HCT116 (cell line): ENCODE measurements at regions not wholly inside any gene's neighbourhood (a gene's known extent, or its start where the extent isn't known, plus 50 kb on each side); places are given as distances from the start of the nearest gene placed in this dataset.

Experiments
- ATAC-seq: fragments of 200-7000 bp; cut with Tn5 transposase; 2 replicates; pipeline ENCODE4 v1.9.1; 2020; ENCODE audit warnings: mild to moderate bottlenecking, moderate library complexity
- BruUV-seq: library from RNA; stranded (reverse); fragments of 400-500 nt; replicated peaks from 2 replicates; lab custom pipeline; 2021; lab: Mats Ljungman, UMichigan
- CTCF ChIA-PET: fragments of 300-600 bp; sonication (Branson Sonifier 250); formaldehyde crosslinking; loops from one replicate; lab custom pipeline; 2021; ENCODE audit warnings: antibody characterized with exemption; lab: Charles Lee
- POLR2A ChIA-PET: fragments of 300-600, 350-600 bp; sonication (Branson Sonifier 250); formaldehyde crosslinking; loops from one replicate; lab custom pipeline; 2021; ENCODE audit warnings: antibody characterized with exemption; lab: Charles Lee
- RAD21 ChIA-PET, 2 experiments: fragments of 300-600 bp; sonication (Branson Sonifier 250); formaldehyde crosslinking; loops; one replicate each; lab custom pipeline; 2023; ENCODE audit warnings: low total read pairs in 2 of 2; ENCODE audit not compliant: uncharacterized antibody in 2 of 2, unreplicated experiment in 2 of 2, low non-redundant PET in 1 of 2; lab: Charles Lee
- DNase-seq: peaks from one replicate; pipeline ENCODE4 v3.0.0-alpha.2; 2010; ENCODE audit warnings: low read depth, low spot score
- H2AFZ ChIP-seq: fragments of 200-600 bp; shearing (Covaris generic), sonication (generic); 2 replicates; pipeline ENCODE4 v1.6.1; 2017; ENCODE audit warnings: low read depth, mixed run types, mixed read lengths, antibody characterized with exemption, low read length; ENCODE audit not compliant: poor library complexity, severe bottlenecking
- H3K27ac ChIP-seq: 2 replicates; pipeline ENCODE4 v1.5.1; 2012; ENCODE audit warnings: low read depth, low read length
- H3K27me3 ChIP-seq: fragments of 200-600 bp; sonication (generic); 2 replicates; pipeline ENCODE4 v1.6.1; 2016; ENCODE audit warnings: mixed run types, low read length, mixed read lengths; ENCODE audit not compliant: insufficient read depth
- H3K36me3 ChIP-seq, 2 experiments: fragments of 200-500 bp in 1 of 2; fragments of 200-600 bp in 1 of 2; sonication (Bioruptor generic) in 1 of 2; sonication (generic) in 1 of 2; 2 replicates each; pipeline versions ENCODE4 v1.5.1 to v1.6.1; 2014 to 2016; ENCODE audit warnings: low read length in 2 of 2, inconsistent platforms in 1 of 2, mixed read lengths in 1 of 2, mixed run types in 1 of 2; ENCODE audit not compliant: insufficient read depth in 2 of 2, control insufficient read depth in 1 of 2
- H3K4me1 ChIP-seq, 2 experiments: fragments of 200-600 bp in 1 of 2; sonication (generic) in 1 of 2; 2 replicates each; pipeline versions ENCODE4 v1.5.1 to v1.6.1; 2012 to 2017; ENCODE audit warnings: low read length in 2 of 2, inconsistent platforms in 1 of 2, mild to moderate bottlenecking in 1 of 2, mixed read lengths in 1 of 2, mixed run types in 1 of 2, moderate library complexity in 1 of 2; ENCODE audit not compliant: insufficient read depth in 2 of 2, control insufficient read depth in 1 of 2
- H3K4me2 ChIP-seq: fragments of 200-600 bp; sonication (generic); 2 replicates; pipeline ENCODE4 v1.6.1; 2017; ENCODE audit warnings: mixed run types, low read length, mixed read lengths
- H3K4me3 ChIP-seq, 2 experiments: fragments of 200-600 bp in 1 of 2; sonication (generic) in 1 of 2; replicated peaks in 1 of 2; 2 replicates each; pipeline ENCODE4 v1.5.1; 2011 to 2016; ENCODE audit warnings: low read length in 2 of 2, control low read depth in 1 of 2, low read depth in 1 of 2, mild to moderate bottlenecking in 1 of 2, mixed read lengths in 1 of 2, mixed run types in 1 of 2
- H3K79me2 ChIP-seq: fragments of 200-600 bp; sonication (generic); 2 replicates; pipeline ENCODE4 v1.6.1; 2017; ENCODE audit warnings: mild to moderate bottlenecking, mixed run types, low read length, moderate library complexity, mixed read lengths; ENCODE audit not compliant: insufficient read depth
- H3K9ac ChIP-seq: fragments of 200-600 bp; sonication (generic); 2 replicates; pipeline ENCODE4 v1.6.1; 2016; ENCODE audit warnings: low read length, mixed read lengths
- H3K9me2 ChIP-seq: fragments of 200-600 bp; sonication (generic), shearing (Covaris generic); 2 replicates; pipeline ENCODE4 v1.6.1; 2017; ENCODE audit warnings: mixed run types, mild to moderate bottlenecking, moderate library complexity; ENCODE audit not compliant: insufficient read depth
- H3K9me3 ChIP-seq, 2 experiments: fragments of 200-500 bp in 1 of 2; fragments of 200-600 bp in 1 of 2; sonication (Bioruptor generic) in 1 of 2; sonication (generic) in 1 of 2; 2 replicates each; pipeline ENCODE4 v1.6.1; 2014 to 2017; ENCODE audit warnings: low read length in 2 of 2, mixed read lengths in 2 of 2, inconsistent platforms in 1 of 2, low read depth in 1 of 2, mild to moderate bottlenecking in 1 of 2, mixed run types in 1 of 2, moderate library complexity in 1 of 2; ENCODE audit not compliant: control insufficient read depth in 1 of 2, insufficient read depth in 1 of 2
- H4K20me1 ChIP-seq: fragments of 200-600 bp; sonication (generic), shearing (Covaris generic); 2 replicates; pipeline ENCODE4 v1.6.1; 2017; ENCODE audit warnings: mixed run types, mild to moderate bottlenecking, moderate library complexity; ENCODE audit not compliant: insufficient read depth
- ATF3 ChIP-seq: IDR thresholded peaks from 2 replicates; pipeline ENCODE4 v1.6.1; 2012
- CBX3 ChIP-seq: IDR thresholded peaks from 2 replicates; pipeline ENCODE4 v1.6.1; 2012; ENCODE audit warnings: low read depth
- CTCF ChIP-seq, 3 experiments: fragments of 200-600 bp in 1 of 3; sonication (generic) in 1 of 3; IDR thresholded peaks in 2 of 3; conservative IDR thresholded peaks in 1 of 3; 2 replicates each; pipeline ENCODE4 v1.5.1; 2012 to 2017; ENCODE audit warnings: low read depth in 2 of 3, low read length in 2 of 3, antibody characterized with exemption in 1 of 3, borderline replicate concordance in 1 of 3, control low read depth in 1 of 3, mild to moderate bottlenecking in 1 of 3, mixed read lengths in 1 of 3, mixed run types in 1 of 3, moderate library complexity in 1 of 3; ENCODE audit not compliant: insufficient read depth in 1 of 3
- EGR1 ChIP-seq: IDR thresholded peaks from 2 replicates; pipeline ENCODE4 v1.6.1; 2012; ENCODE audit warnings: low read depth
- ELF1 ChIP-seq: IDR thresholded peaks from 2 replicates; pipeline ENCODE4 v1.6.1; 2012; ENCODE audit warnings: low read depth, borderline replicate concordance
- FOSL1 ChIP-seq: IDR thresholded peaks from 2 replicates; pipeline ENCODE4 v1.6.1; 2012; ENCODE audit warnings: low read depth
- JUND ChIP-seq: IDR thresholded peaks from 2 replicates; pipeline ENCODE4 v1.6.1; 2012
- MAX ChIP-seq: IDR thresholded peaks from 2 replicates; pipeline ENCODE4 v1.6.1; 2012
- POLR2AphosphoS5 ChIP-seq: IDR thresholded peaks from 2 replicates; pipeline ENCODE4 v1.6.1; 2011; ENCODE audit warnings: mild to moderate bottlenecking, low read depth, low read length, moderate library complexity
- RAD21 ChIP-seq: IDR thresholded peaks from 2 replicates; pipeline ENCODE4 v1.6.1; 2012; ENCODE audit warnings: low read depth, mild to moderate bottlenecking
- SIN3A ChIP-seq: IDR thresholded peaks from 2 replicates; pipeline ENCODE4 v1.6.1; 2012; ENCODE audit warnings: low read depth
- SP1 ChIP-seq: IDR thresholded peaks from 2 replicates; pipeline ENCODE4 v1.6.1; 2012; ENCODE audit warnings: low read depth
- SRF ChIP-seq: IDR thresholded peaks from 2 replicates; pipeline ENCODE4 v1.6.1; 2012; ENCODE audit warnings: low read depth
- TCF7L2 ChIP-seq: IDR thresholded peaks from 2 replicates; pipeline ENCODE4 v1.7.0; 2011; ENCODE audit warnings: borderline replicate concordance, inconsistent platforms; ENCODE audit not compliant: insufficient read depth, insufficient read length; ENCODE audit errors: extremely low read depth
- YY1 ChIP-seq: IDR thresholded peaks from 2 replicates; pipeline ENCODE4 v1.6.1; 2011; ENCODE audit warnings: low read length, low read depth, moderate library complexity, mild to moderate bottlenecking; ENCODE audit not compliant: insufficient replicate concordance; ENCODE audit errors: extremely low read depth
- ZBTB33 ChIP-seq: IDR thresholded peaks from 2 replicates; pipeline ENCODE4 v1.6.1; 2011; ENCODE audit warnings: mild to moderate bottlenecking, low read length, moderate library complexity; ENCODE audit not compliant: insufficient replicate concordance; ENCODE audit errors: extremely low read depth
- ZFX ChIP-seq: fragments of 450-650 bp; IDR thresholded peaks from 2 replicates; pipeline ENCODE4 v1.6.1; 2017
- ZNF274 ChIP-seq: fragments of 200-500 bp; sonication (Bioruptor generic); IDR thresholded peaks from 2 replicates; pipeline ENCODE4 v1.6.1; 2014; ENCODE audit warnings: mild to moderate bottlenecking, low read depth, low read length, inconsistent platforms
- intact Hi-C: fragments of 100-400 bp; cut with micrococcal nuclease; formaldehyde crosslinking; loops from 2 replicates; pipeline ENCODE4 v1.10.0; 2022

- POLR2A ChIA-PET, result no interaction called here
- Histone ChIP-seq H3K4me3 (no peak overlapping the region), H3K4me2 (no peak overlapping the region), H2AFZ (no peak overlapping the region), H3K36me3 (no peaks in the 10 kb centered on the region), H3K27ac (no peak overlapping the region), H4K20me1 (no peaks in the 10 kb centered on the region), H3K79me2 (no peaks in the 10 kb centered on the region), H3K4me1 (no peaks in the 10 kb centered on the region), H3K9me2 (no peaks in the 10 kb centered on the region), H3K27me3 (no peaks in the 10 kb centered on the region), H3K9ac (no peak overlapping the region), H3K9me3 (no peaks in the 10 kb centered on the region)
- RAD21 ChIA-PET, result no interaction called here
- no peak for ATAC-seq
- intact Hi-C loops, result no loop called here
- no TSS peak for BruUV-seq
- DNase-seq, result no peak
- CTCF ChIA-PET, result no interaction called here
- TF ChIP-seq SP1 (no peak), CTCF (IDR thresholded peaks at IDR 0.05 in 2 of 3, conservative IDR thresholded peaks at IDR 0.05 in 1 of 3; ENCODE audit: borderline replicate concordance in 1 of 3, insufficient read depth in 1 of 3, low read depth in 2 of 3, low read length in 2 of 3) (no peak), ELF1 (no peak), CBX3 (no peak), ATF3 (no peak), ZBTB33 (no peak), ZNF274 (no peak), SRF (no peak), MAX (no peak), TCF7L2 (no peak), JUND (no peak), SIN3A (no peak), ZFX (no peak), FOSL1 (no peak), RAD21 (no peak), POLR2AphosphoS5 (no peak), YY1 (no peak), EGR1 (no peak)
Measured at GRCh38 chrX:15953801-15954200, 99.2 kb upstream of the AP1S2 start.
